GM21381 (cell line): ENCODE measurements at regions not wholly inside any gene's neighbourhood (a gene's known extent, or its start where the extent isn't known, plus 50 kb on each side); places are given as distances from the start of the nearest gene placed in this dataset.

Experiments used
- ATAC-seq: cut with Tn5 transposase; IDR thresholded peaks from one replicate; pipeline ENCODE4 v1.9.1; 2021; ENCODE audit warnings: mild to moderate bottlenecking, moderate library complexity; ENCODE audit not compliant: unreplicated experiment

DNA sequence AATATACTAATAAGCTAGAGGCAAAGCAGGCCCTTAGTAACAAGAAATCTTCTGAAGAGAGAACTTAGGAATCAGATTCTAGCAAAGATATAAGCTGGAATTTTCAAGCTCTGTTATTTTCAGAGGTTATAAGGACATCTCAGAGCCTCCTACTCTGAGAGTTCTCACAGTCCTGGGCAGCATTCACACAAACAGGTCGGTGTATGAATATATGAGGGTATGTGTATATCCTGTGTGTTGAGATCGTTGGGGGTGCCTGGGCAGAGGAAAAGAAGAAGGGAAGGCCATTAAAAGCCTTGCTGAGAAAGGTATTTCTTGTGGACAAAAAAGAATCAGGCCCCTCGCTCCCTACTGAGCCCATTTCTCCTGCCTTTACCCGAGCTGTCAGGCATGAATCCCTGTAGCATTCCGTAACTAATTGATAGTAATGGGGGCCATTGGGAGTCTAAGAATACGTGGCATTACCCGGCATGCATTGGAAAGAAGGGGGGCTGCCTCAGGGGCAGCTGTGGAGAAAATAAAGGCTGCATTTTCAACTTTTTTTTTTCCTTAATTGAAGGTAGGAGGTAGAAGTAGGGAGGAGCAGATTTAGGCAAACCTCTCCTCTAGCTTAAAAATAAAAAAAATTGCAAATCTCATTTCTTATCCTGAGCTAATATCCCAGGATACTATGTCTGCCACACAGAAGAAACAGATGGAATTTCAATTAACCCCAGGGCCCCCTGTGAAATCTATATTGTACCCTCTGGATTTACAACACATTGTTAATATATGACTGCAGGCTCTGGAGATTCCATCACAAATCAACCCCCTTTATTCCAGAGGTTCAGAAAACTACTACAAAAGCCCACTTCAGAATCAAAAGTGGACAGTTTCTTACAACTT, 103.8 kb downstream of the GTPBP8 start:
- no peak for ATAC-seq

DNA sequence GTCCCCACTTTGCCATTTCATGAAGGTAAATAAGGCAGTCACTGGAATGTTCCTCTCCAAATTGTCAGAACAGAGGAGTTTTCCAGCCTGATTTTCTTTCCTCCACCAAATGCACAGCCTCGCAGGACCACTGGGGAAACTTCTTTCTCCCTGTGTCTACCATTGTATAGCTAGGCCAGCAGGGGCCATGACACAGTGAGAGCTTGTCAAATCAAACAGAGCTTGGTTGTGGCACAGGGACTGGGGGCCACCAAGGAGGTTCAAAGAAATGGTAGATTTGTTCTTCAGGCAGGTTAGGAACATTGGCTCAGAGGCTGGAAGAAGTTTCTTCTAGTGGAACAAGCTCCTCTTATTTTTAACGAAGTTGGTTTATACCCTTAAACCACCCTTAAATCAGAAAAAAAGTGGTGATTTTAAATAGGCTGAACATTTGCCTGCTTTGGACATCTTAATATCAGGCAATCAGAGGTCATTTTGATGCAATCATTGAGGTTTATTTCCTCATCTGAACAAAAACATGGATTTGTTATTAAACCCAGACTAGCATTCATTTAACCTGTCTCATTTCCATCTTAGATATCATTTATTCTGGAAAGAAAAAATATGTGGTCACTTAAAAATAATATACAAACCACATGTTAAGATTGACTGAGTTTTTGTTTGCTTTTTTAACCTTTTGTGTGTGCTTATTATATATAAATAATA, 105.6 kb downstream of the GTPBP8 start:
- no peak for ATAC-seq

DNA sequence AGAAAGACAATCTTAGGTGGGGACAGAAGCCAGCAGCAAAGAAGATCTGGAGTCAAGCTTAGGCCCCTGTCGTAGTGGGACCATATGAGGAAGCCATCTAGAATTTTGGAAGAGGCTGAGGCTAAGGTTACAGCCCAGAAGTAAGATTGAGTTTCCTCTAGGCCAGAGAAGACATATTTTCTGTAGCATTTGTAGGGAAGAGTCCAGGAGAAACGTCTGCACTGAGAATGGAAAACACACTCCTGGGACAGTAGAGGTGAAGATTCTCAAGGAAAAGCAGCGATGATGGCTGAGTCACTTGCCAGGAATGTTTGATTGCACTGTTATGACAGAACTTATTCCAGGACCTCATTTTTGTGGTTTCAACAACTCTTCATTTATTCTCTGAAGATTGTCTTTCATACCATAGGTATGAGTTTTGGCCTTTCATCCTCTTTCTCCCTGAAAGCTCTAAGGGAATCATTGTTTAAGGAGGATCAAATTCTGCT, 107.2 kb downstream of the GTPBP8 start:
- no peak for ATAC-seq

GRCh38 chr3:113100063-113100462, 109.3 kb downstream of the GTPBP8 start:
- ATAC-seq: no peak

DNA sequence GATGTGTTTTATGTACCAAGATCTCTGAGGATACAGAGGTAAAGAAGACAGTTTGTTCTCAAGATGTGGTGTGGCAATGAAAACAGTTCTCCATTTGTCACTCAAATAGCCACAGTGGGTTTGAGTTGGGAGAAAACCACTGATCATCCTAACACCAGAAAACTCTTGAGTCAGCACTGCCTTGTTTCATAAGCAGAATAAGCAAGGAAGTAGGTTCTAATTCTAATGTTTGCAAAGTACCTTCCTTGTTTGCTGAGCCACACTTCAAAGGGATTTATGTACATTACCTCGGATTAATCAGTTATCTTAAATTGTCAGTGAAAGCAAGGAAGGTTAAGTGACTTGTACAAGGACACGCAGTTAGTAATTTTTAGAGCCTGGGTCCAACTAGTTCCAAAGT, 107.8 kb upstream of the BOC start:
- no peak for ATAC-seq

- ATAC-seq: no peak
Measured at GRCh38 chr3:113104357-113105092, 106.8 kb upstream of the BOC start.

DNA sequence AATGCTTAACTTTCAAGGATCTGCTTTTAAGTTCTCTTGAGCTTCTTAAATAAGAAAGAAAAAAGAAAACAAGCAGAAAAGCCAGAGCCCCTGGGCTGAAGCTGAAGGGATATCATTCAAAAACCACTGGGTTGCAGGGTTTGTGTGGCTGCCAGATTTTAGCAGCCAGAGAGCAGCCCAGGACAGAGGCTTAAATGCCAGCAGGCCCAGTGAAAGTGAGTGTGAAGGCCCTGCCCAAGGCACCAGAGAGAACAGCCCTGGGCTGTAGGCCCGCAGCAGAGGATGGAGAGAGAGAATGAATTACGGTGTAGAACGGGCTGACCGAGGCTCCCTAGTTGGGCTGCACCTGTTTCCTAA, 106.3 kb upstream of the BOC start:
- no peak for ATAC-seq

DNA sequence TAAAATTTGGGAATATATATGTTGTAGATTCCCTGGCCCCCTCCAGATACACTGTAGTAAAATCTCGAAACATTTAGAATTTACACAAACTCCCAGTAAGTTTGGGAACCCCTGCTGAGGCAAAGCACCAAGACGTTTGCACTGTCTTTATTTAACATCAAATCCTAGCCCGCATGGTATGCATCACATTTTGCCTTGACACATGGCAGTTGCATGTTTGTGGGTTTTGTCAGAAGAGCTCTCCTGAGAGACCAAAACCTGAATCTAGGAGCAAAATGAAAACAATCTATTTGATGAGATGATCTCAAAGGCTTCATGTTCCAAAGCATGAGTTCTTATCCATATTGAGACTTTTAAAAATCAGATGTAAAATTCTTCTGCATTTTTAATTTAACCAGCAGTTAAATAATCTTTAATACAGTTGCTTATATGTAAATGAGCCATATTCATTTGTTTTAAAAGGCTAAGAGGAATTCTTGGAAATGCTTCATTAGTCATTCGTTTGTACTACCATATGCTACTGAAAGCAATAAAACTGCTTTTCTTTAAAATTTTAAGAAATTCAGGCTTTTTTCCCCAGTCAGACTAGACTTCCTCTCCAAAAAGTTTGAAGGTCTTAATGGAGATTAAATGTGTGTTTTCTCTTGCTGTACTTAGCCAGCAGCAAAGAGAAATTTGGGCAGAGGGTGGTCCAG, 105.2 kb upstream of the BOC start:
- no peak for ATAC-seq

GRCh38 chr3:113110267-113110666, 101.1 kb upstream of the BOC start:
- no peak for ATAC-seq

- no peak for ATAC-seq
Measured at GRCh38 chr3:113111011-113111707, 100.2 kb upstream of the BOC start.

DNA sequence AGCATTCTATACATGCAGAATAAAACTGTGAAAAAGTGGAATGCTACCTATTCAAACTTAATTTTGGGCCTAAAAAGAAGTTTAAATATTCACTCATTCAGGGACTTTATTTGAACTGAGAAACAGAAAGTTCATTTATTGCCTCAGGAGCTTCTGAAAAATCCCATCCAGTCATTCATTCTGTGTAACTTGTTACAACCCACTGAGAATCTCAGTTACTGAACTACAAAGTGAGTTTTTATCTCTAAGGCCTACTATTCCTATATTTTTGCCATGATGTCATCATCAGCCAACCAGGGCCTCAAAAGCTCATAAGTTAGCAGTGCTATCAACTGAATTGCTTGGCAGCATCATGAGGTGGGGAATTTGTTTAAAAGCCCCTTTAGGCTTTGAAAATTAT, 98.0 kb upstream of the BOC start:
- no peak for ATAC-seq

DNA sequence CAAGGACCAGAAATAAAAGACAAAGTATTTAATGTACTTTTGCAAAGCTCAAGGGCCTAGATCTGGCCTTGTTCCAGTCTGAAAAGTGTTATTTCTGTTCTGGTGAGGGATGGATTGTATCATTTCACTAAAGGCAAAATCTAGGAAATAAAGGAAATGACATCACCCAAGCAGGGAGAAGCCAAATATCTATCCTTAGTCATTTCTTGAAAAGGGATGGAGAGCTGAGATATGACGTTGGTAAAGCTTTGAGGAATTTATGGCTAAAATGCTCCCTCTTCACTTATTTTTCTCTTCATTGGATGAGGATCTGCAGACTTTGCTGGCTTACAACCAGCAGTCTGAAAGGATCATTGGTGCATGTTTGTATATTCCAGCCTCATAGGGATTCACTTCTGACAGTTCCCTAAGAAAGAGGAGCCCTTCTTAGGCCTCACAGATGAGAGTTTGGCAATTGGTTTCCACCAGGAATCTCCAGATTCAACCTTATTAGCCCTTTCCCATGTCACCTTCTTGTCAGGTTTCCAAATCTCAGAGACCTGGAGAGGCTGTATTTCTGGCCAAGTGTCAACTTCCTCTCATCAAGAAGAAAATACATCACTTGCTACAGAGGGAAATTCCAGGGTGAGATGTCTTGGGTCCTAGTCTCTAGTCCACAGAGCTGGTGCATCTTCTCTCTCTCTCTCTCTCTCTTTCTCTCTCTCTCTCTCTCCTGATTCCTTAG, 93.7 kb upstream of the BOC start:
- ATAC-seq: no peak

GRCh38 chr3:113118336-113118735, 93.0 kb upstream of the BOC start:
- no peak for ATAC-seq

GRCh38 chr3:113124256-113124830, 87.0 kb upstream of the BOC start:
- no peak for ATAC-seq

GRCh38 chr3:113125951-113126350, 85.4 kb upstream of the BOC start:
- ATAC-seq: no peak

- no peak for ATAC-seq
Measured at GRCh38 chr3:113128386-113129015, 82.9 kb upstream of the BOC start.

DNA sequence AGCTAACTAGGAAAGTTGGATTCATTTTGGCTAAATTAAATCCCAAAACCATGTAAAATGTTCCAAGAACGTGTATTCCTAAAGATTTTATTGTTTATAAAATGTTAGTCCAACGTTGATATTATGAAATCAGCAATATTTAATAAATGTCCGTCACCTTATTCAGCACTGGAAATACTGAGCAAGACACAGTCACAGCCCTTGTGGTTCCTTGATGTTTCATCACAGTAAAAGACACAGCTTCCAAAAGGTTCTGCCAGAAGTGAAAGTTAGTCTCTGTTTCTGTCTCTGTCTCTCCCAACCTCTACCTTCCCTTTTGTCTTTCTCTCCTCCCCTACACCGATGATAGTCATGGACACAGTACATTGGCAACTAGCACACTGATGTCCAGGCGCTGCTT, 82.2 kb upstream of the BOC start:
- no peak for ATAC-seq

- ATAC-seq: no peak
Measured at GRCh38 chr3:113132571-113132996, 78.8 kb upstream of the BOC start.

GRCh38 chr3:113133140-113133539, 78.2 kb upstream of the BOC start:
- ATAC-seq: no peak
